HepG2 (cell line): ENCODE measurements at regions not wholly inside any gene's neighbourhood (a gene's known extent, or its start where the extent isn't known, plus 50 kb on each side); places are given as distances from the start of the nearest gene placed in this dataset.

Experiments
- ATAC-seq: fragments of 200-7000 bp; cut with Tn5 transposase; 3 replicates; pipeline ENCODE4 v1.9.1; 2020; ENCODE audit warnings: mild to moderate bottlenecking, moderate library complexity
- BruUV-seq: library from RNA; stranded (reverse); fragments of 400-500 nt; replicated peaks from 2 replicates; lab custom pipeline; 2021; lab: Mats Ljungman, UMichigan
- CTCF ChIA-PET: fragments of 300-600 bp; formaldehyde crosslinking; extraction: SDS; loops from one replicate; lab custom pipeline; 2021; ENCODE audit warnings: low total read pairs, inconsistent platforms, low intra/inter-chr PET ratio; lab: Yijun Ruan, JAX
- POLR2A ChIA-PET: fragments of 350-600 bp; sonication (Branson Sonifier 250); formaldehyde crosslinking; loops from one replicate; lab custom pipeline; 2020; ENCODE audit warnings: antibody characterized with exemption, inconsistent platforms; lab: Yijun Ruan, JAX
- DNase-seq: peaks from one replicate; pipeline ENCODE4 v3.0.0-alpha.2; 2015; ENCODE audit warnings: low spot score
- FAIRE-seq: peaks from 3 replicates; lab custom pipeline; 2011; peaks lifted over from hg19 to GRCh38; lab: Jason Lieb, UNC
- H2AFZ ChIP-seq: one replicate; pipeline ENCODE4 v1.6.1; 2011; ENCODE audit warnings: low read length, inconsistent platforms
- H3K27ac ChIP-seq: fragments of 300-600 bp; 3 replicates; pipeline ENCODE4 v1.8.0; 2011; ENCODE audit warnings: mixed run types, mild to moderate bottlenecking, mixed read lengths, low read length, inconsistent platforms; ENCODE audit not compliant: insufficient read depth; ENCODE audit errors: extremely low read length
- H3K27me3 ChIP-seq, 2 experiments: fragments of 200-600 bp in 1 of 2; 2 replicates in 1 of 2; 3 replicates in 1 of 2; pipeline versions ENCODE4 v1.6.0 to v1.8.0; 2011; ENCODE audit warnings: low read length in 2 of 2, mild to moderate bottlenecking in 2 of 2, moderate library complexity in 2 of 2, inconsistent platforms in 1 of 2; ENCODE audit not compliant: insufficient read depth in 2 of 2, control insufficient read depth in 1 of 2
- H3K36me3 ChIP-seq, 2 experiments: fragments of 200-600 bp in 1 of 2; replicated peaks in 1 of 2; 2 replicates in 1 of 2; 3 replicates in 1 of 2; pipeline versions ENCODE4 v1.5.1 to v1.8.0; 2011; ENCODE audit warnings: low read length in 2 of 2, inconsistent platforms in 1 of 2; ENCODE audit not compliant: insufficient read depth in 2 of 2, control insufficient read depth in 1 of 2
- H3K4me1 ChIP-seq: 2 replicates; pipeline ENCODE4 v1.5.1; 2012; ENCODE audit warnings: low read length, inconsistent platforms; ENCODE audit not compliant: insufficient read depth
- H3K4me2 ChIP-seq: 2 replicates; pipeline ENCODE4 v1.6.0; 2011; ENCODE audit warnings: low read depth, low read length, inconsistent platforms
- H3K4me3 ChIP-seq, 3 experiments: fragments of 200-600 bp in 1 of 3; sonication (generic), shearing (Covaris generic) in 1 of 3; replicated peaks in 1 of 3; 2 replicates each; pipeline ENCODE4 v1.5.1; 2011 to 2016; ENCODE audit warnings: low read length in 3 of 3, inconsistent platforms in 2 of 3, low read depth in 2 of 3, mild to moderate bottlenecking in 2 of 3, control low read depth in 1 of 3, mixed read lengths in 1 of 3; ENCODE audit not compliant: insufficient read depth in 1 of 3
- H3K79me2 ChIP-seq: one replicate; pipeline ENCODE4 v1.6.1; 2011; ENCODE audit warnings: low read length, inconsistent platforms; ENCODE audit not compliant: insufficient read depth
- H3K9ac ChIP-seq: 2 replicates; pipeline ENCODE4 v1.6.0; 2011; ENCODE audit warnings: mild to moderate bottlenecking, low read depth, low read length, inconsistent platforms; ENCODE audit not compliant: insufficient read depth
- H3K9me3 ChIP-seq: 2 replicates; pipeline ENCODE4 v1.5.1; 2012; ENCODE audit warnings: mild to moderate bottlenecking, low read length
- H4K20me1 ChIP-seq: 2 replicates; pipeline ENCODE4 v1.6.0; 2011; ENCODE audit warnings: inconsistent platforms, mild to moderate bottlenecking, low read length, moderate library complexity; ENCODE audit not compliant: insufficient read depth
- ARID2 ChIP-seq: sonication (generic); formaldehyde crosslinking; IDR thresholded peaks from 2 replicates; pipeline ENCODE4 v1.8.1; 2022; ENCODE audit warnings: mild to moderate bottlenecking, missing genetic modification reagents, borderline replicate concordance
- ARNT2 ChIP-seq: sonication (generic); formaldehyde crosslinking; IDR thresholded peaks from 2 replicates; pipeline ENCODE4 v1.8.0; 2022; ENCODE audit warnings: mild to moderate bottlenecking, low read depth, missing genetic modification reagents, moderate library complexity
- ELF3 ChIP-seq: IDR thresholded peaks from 2 replicates; pipeline ENCODE4 v1.6.1; 2016; ENCODE audit warnings: missing genetic modification reagents, missing compliant biosample characterization
- MLXIP ChIP-seq: sonication (generic); formaldehyde crosslinking; IDR thresholded peaks from 2 replicates; pipeline ENCODE4 v1.9.0; 2021; ENCODE audit warnings: missing genetic modification reagents, borderline replicate concordance
- MXI1 ChIP-seq: IDR thresholded peaks from 3 replicates; pipeline ENCODE4 v1.6.1; 2012; ENCODE audit warnings: low read depth, low read length, inconsistent platforms, borderline replicate concordance
- XRCC5 ChIP-seq: fragments of 200-400 bp; formaldehyde crosslinking; optimal IDR thresholded peaks from 2 replicates; pipeline ENCODE3; 2017; ENCODE audit warnings: mild to moderate bottlenecking, low read length
- ZFP41 ChIP-seq: sonication (generic); formaldehyde crosslinking; IDR thresholded peaks from 2 replicates; pipeline ENCODE4 v1.4.0; 2020; ENCODE audit warnings: mild to moderate bottlenecking, missing genetic modification reagents, borderline replicate concordance
- ZNF281 ChIP-seq: sonication (generic); formaldehyde crosslinking; IDR thresholded peaks from 2 replicates; pipeline ENCODE4 v1.4.0; 2020; ENCODE audit warnings: missing genetic modification reagents, borderline replicate concordance
- ZNF282 ChIP-seq: fragments of 450-650 bp; IDR thresholded peaks from 2 replicates; pipeline ENCODE4 v1.6.1; 2018; ENCODE audit not compliant: partially characterized antibody
- ZNF335 ChIP-seq: sonication (generic); formaldehyde crosslinking; IDR thresholded peaks from 2 replicates; pipeline ENCODE4 v1.4.0; 2020; ENCODE audit warnings: missing genetic modification reagents
- ZNF468 ChIP-seq: sonication (generic); formaldehyde crosslinking; IDR thresholded peaks from 2 replicates; pipeline ENCODE4 v1.8.0; 2022; ENCODE audit warnings: mild to moderate bottlenecking, moderate library complexity, missing genetic modification reagents
- ZNF841 ChIP-seq: sonication (generic); formaldehyde crosslinking; IDR thresholded peaks from 2 replicates; pipeline ENCODE4 v1.8.1; 2023; ENCODE audit warnings: missing genetic modification reagents, borderline replicate concordance
- ZSCAN30 ChIP-seq: sonication (generic); formaldehyde crosslinking; IDR thresholded peaks from 2 replicates; pipeline ENCODE4 v1.5.0; 2020; ENCODE audit warnings: mild to moderate bottlenecking, missing genetic modification reagents
- WGBS: methylation state at CpG from one replicate; pipeline ENCODE4 v1.1.6; 2017; ENCODE audit warnings: low lambda C conversion rate; 5-methylcytosine and 5-hydroxymethylcytosine counted together
- in situ Hi-C: cut with HindIII; loops from 2 replicates; pipeline ENCODE4 v1.10.0; 2017; ENCODE audit warnings: low pct_unique_long_range_greater_than_20kb; ENCODE audit not compliant: extremely low pct_ligation_motif_present
- intact Hi-C: fragments of 100-400 bp; cut with micrococcal nuclease; formaldehyde crosslinking; loops from one replicate; pipeline ENCODE4 v1.10.0; 2022; ENCODE audit not compliant: unreplicated experiment

- no peak overlapping the region for H2AFZ ChIP-seq
- TF ChIP-seq ZNF841 (CRISPR knock-in tag): no peak
- no peak for TF ChIP-seq ZSCAN30 (CRISPR knock-in tag)
- TF ChIP-seq ARNT2 (CRISPR knock-in tag): no peak
- TF ChIP-seq ZFP41: no peak
- no peak for TF ChIP-seq ARID2
- no peak for TF ChIP-seq ELF3 (CRISPR knock-in tag)
- ChIA-PET POLR2A (no interaction called here), CTCF (no interaction called here)
- H3K27me3 ChIP-seq: peaks cover 3 to 30% of the 10 kb centered on the region in 2 experiments; a peak in 4 of 5 replicates
- intact Hi-C loops: no loop called here
- no peak for DNase-seq
- no peak overlapping the region for H3K9ac ChIP-seq
- WGBS: 13% methylated on average over 1 of the region's 7 CpGs
- BruUV-seq: no TSS peak
- no peak for FAIRE-seq
- no peak overlapping the region for H3K27ac ChIP-seq
- H3K36me3 ChIP-seq: no peaks in the 10 kb centered on the region
- 0 out of 2 replicates have a peak, but pooled peaks cover 5% of the 10 kb centered on the region for H3K4me1 ChIP-seq
- in situ Hi-C loops: loop anchor here (10.0 kb wide), 1 partner anchor 162 kb away; no protein-coding TSS in a partner anchor
- H4K20me1 ChIP-seq: no peaks in the 10 kb centered on the region
- no peak overlapping the region for H3K4me3 ChIP-seq
- H3K9me3 ChIP-seq: no peaks in the 10 kb centered on the region
- H3K79me2 ChIP-seq: no peaks in the 10 kb centered on the region
- ATAC-seq: no peak
- no peak overlapping the region for H3K4me2 ChIP-seq
Measured at GRCh38 chr13:111062305-111062704, 52.8 kb upstream of the ARHGEF7 start.

GRCh38 chr13:111061358-111062045, 53.6 kb upstream of the ARHGEF7 start:
- in situ Hi-C loops: loop anchor here (10.0 kb wide), 1 partner anchor 163 kb away; no protein-coding TSS in a partner anchor
- WGBS: 15% methylated on average over 4 of the region's 7 CpGs
- no peak for FAIRE-seq
- TF ChIP-seq XRCC5 (no peak), ZNF281 (CRISPR knock-in tag) (no peak), MXI1 (no peak), ZNF282 (no peak), ZNF468 (CRISPR knock-in tag) (no peak), ZNF335 (CRISPR knock-in tag) (no peak), MLXIP (CRISPR knock-in tag) (no peak)

More at GRCh38 chr13:111061358-111062045, 53.6 kb upstream of the ARHGEF7 start:
- no peak overlapping the region for H3K9ac ChIP-seq
- 0 out of 2 replicates have a peak, but pooled peaks cover 2% of the 10 kb centered on the region for H3K4me1 ChIP-seq
- peaks cover 2 to 28% of the 10 kb centered on the region in 2 experiments; a peak in 4 of 5 replicates for H3K27me3 ChIP-seq
- H4K20me1 ChIP-seq: no peaks in the 10 kb centered on the region
- H3K79me2 ChIP-seq: no peaks in the 10 kb centered on the region
- no peaks in the 10 kb centered on the region for H3K36me3 ChIP-seq
- H3K9me3 ChIP-seq: no peaks in the 10 kb centered on the region
- intact Hi-C loops: no loop called here
- no peak overlapping the region for H2AFZ ChIP-seq
- DNase-seq: no peak
- no TSS peak for BruUV-seq
- ChIA-PET POLR2A (no interaction called here), CTCF (no interaction called here)
- no peak overlapping the region for H3K27ac ChIP-seq
- H3K4me2 ChIP-seq: no peak overlapping the region
- no peak overlapping the region for H3K4me3 ChIP-seq
- ATAC-seq: no peak
